ENCODE measurements at regions not wholly inside any gene's neighbourhood (a gene's known extent, or its start where the extent isn't known, plus 50 kb on each side); places are given as distances from the start of the nearest gene placed in this dataset.

DNA sequence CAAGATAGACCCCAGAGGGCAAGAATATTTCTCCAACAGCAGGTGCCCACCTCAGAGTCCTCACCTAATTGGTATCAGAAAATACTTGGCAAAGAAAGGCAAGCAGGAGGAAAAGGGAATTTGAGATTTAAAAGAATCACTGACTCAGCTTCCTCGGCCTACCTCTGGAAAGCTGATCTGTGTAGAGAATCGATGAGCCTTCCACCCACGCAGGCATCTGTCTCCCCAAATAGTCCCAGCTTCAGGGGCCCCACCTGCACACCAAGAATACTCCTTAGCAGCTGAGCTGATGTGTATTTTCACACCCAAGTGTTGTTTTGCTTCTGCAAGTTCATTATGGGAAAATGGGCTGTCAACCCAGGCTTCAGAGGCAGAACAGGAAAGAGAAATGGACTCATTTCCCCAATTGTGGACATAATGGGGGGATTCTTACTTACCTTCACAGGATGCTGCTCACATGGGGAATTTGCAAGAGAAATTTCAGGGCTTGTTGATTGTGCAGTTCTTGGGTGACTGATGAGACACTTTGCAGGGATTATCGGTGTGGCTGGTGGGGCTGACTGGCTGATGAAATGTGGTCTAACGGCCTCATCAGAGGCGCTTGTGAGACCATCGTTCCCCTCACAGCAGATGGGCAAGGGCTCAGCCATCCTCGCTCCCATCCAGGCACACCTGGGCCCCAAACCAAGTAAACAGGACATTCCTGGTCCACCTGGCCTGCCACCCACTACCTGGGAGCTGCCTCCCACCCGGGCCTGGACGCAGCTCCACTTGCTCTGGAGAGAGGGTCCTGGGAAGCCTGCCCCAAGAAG is 436.3 kb downstream of the PTPRU start:
- Histone ChIP-seq H3K4me1 (no peaks in the 10 kb centered on the region), H3K27me3 (peaks cover 0 to 2% of the 10 kb centered on the region in 2 donors), H3K27ac (no peak overlapping the region), H3K36me3 (no peaks in the 10 kb centered on the region), H3K9me3 (no peaks in the 10 kb centered on the region), H3K4me3 (no peak overlapping the region)
- TF ChIP-seq POLR2A (IDR thresholded peaks at IDR 0.05) (no peak), POLR2AphosphoS5 (IDR thresholded peaks at IDR 0.05) (no peak)
- intact Hi-C loops (cut with DNase I; ENCODE audit: low total_unique reads) = no loop called here
- DNase-seq (ENCODE audit: low spot score in 2 of 2) = peak in 1 of 2 donors; percentile 13

DNA sequence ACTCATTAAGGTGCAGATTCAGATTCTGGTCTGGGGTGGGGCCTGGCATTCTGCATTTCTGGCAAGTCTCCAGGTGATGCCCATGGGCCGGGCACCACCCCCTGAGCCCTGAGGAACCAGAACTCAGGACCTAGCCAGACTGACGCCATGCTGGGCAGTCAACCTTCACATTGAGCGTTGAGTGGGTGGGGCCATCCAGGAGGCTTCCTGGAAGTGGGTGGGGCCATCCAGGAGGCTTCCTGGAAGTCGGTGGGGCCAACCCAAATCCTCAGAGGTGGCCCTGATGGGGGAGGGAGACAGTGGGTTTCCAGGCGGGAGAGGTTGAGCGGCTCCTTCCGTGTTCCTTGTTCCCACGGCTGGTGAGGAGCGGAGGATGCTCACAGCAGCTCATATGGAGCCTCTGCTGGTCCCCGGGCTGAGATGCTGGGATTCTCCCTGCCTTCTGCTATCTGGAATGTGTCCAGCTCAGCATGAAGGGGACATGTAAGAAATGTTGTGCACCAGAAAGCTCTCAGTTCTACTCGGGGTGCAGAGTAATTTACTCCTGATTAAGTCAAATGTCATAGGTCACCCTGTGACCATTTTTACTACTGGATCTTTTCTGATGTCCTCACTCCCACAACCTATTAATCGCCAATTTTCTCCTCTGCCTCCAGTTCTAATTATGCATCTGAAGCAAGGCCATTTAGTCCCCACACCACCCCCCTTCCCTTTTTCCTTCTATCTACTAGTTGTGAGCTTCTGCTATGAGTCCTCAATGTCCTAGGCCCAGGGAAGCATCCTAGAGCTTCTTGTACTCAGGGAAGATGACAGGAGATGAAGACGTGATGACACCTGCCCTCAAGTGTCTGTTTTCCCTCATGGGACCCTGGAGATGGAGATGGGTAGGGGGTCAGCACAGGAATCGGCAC is 435.4 kb downstream of the PTPRU start:
- no peak overlapping the region for H3K4me3 ChIP-seq
- H3K9me3 ChIP-seq = no peaks in the 10 kb centered on the region
- no peaks in the 10 kb centered on the region for H3K4me1 ChIP-seq
- no peak for TF ChIP-seq POLR2AphosphoS5 (IDR thresholded peaks at IDR 0.05)
- TF ChIP-seq POLR2A (IDR thresholded peaks at IDR 0.05) = no peak
- TF ChIP-seq, protein P1, sequence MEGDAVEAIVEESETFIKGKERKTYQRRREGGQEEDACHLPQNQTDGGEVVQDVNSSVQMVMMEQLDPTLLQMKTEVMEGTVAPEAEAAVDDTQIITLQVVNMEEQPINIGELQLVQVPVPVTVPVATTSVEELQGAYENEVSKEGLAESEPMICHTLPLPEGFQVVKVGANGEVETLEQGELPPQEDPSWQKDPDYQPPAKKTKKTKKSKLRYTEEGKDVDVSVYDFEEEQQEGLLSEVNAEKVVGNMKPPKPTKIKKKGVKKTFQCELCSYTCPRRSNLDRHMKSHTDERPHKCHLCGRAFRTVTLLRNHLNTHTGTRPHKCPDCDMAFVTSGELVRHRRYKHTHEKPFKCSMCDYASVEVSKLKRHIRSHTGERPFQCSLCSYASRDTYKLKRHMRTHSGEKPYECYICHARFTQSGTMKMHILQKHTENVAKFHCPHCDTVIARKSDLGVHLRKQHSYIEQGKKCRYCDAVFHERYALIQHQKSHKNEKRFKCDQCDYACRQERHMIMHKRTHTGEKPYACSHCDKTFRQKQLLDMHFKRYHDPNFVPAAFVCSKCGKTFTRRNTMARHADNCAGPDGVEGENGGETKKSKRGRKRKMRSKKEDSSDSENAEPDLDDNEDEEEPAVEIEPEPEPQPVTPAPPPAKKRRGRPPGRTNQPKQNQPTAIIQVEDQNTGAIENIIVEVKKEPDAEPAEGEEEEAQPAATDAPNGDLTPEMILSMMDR (IDR thresholded peaks at IDR 0.05) = no peak
- intact Hi-C loops (cut with DNase I; ENCODE audit: low total_unique reads) = no loop called here
- no peaks in the 10 kb centered on the region for H3K36me3 ChIP-seq
- no peaks in the 10 kb centered on the region for H3K27me3 ChIP-seq
- no peak overlapping the region for H3K27ac ChIP-seq
- DNase-seq (ENCODE audit: low spot score in 2 of 2) = no peak

DNA sequence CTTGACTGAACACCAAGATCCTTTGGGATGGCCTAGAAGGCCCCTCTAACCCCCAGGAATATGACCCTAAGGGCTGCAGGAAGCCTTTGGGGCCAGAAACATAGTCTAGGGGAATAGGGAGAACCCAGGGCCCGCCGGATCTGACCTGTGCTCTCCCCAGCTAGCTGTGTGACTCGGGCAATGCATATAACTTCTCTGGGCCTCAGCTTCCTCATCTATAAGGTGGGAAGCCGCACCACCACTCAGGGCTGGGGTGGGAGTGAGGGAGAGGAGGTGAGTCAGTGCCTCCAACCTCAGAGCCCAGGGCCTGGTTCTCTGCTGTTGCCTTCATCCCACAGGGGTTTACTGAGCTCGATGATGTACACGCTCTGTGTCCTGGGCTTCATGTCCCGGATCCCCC is 434.4 kb downstream of the PTPRU start:
- intact Hi-C loops (cut with DNase I; ENCODE audit: low total_unique reads) = no loop called here
- Histone ChIP-seq H3K9me3 (no peaks in the 10 kb centered on the region), H3K27me3 (peaks cover 0 to under 1% of the 10 kb centered on the region in 2 donors), H3K4me3 (no peak overlapping the region), H3K27ac (no peak overlapping the region), H3K36me3 (no peaks in the 10 kb centered on the region), H3K4me1 (no peaks in the 10 kb centered on the region)
- TF ChIP-seq, protein P1 (IDR thresholded peaks at IDR 0.05) = no peak
- no peak for TF ChIP-seq POLR2A (IDR thresholded peaks at IDR 0.05)
- no peak for TF ChIP-seq POLR2AphosphoS5 (IDR thresholded peaks at IDR 0.05)
- no peak for DNase-seq (ENCODE audit: low spot score in 2 of 2)

DNA sequence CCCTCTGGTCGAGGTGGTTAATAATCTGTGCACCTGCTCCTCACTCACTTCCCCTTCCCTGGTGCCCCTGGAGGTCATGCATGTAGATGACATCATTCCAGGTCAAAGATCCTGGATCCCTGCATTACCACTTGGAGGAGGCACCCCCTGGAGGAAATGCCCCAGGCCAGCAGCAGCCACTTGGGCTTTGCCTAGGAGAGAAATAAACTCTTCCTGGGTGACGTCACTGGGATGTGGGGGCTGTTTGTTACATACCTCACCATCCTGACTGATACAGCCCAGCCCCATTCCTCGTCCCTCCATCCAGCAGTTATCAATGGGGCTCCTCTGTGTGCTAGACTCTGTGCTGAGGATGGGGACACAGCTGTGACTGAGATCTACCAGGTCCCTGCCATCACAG is 433.6 kb downstream of the PTPRU start:
- no peak for TF ChIP-seq POLR2A (IDR thresholded peaks at IDR 0.05)
- TF ChIP-seq, protein P1 (IDR thresholded peaks at IDR 0.05) = no peak
- no peak for TF ChIP-seq POLR2AphosphoS5 (IDR thresholded peaks at IDR 0.05)
- Histone ChIP-seq H3K27ac (no peak overlapping the region), H3K4me3 (no peak overlapping the region), H3K27me3 (peaks cover 0 to 2% of the 10 kb centered on the region in 2 donors), H3K9me3 (no peaks in the 10 kb centered on the region), H3K36me3 (no peaks in the 10 kb centered on the region), H3K4me1 (no peaks in the 10 kb centered on the region)
- DNase-seq (ENCODE audit: low spot score in 2 of 2) = no peak
- intact Hi-C loops (cut with DNase I; ENCODE audit: low total_unique reads) = no loop called here

DNA sequence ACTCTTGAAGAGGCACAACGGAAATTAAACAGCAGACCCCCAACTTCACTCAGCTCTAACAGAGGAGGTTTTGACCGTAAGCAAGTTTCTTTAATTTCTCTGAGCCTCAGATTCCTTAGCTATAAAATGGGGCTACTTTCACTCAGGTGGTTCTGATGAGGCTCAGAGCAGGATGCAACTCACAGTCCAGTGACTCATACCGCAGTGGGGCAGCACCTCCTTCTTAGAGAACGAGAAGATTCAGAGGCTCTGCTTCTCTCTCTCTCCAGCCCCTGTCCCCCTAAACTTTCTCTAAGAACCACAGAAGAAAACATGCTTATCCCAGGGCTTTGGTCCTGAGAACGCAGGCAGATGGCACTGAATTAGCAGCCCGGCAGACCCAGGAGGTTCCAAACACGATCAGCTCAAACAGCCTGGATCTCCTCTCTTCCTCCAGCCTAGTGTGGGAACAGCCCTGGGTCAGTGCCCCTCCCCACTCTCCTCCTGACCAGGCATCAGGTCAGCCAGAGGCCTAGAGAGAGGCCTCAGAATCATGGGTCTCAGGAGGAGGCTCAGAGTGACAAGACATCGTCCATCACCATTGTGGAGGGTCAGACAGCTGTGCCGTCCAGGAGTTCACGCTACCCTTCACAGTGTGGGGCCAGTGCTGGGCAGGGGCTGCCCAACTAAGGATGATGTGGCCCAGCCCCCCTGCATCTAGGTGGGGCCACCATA is 433.0 kb downstream of the PTPRU start:
- no peak overlapping the region for H3K27ac ChIP-seq
- intact Hi-C loops (cut with DNase I; ENCODE audit: low total_unique reads) = no loop called here
- no peaks in the 10 kb centered on the region for H3K36me3 ChIP-seq
- H3K27me3 ChIP-seq = peaks cover 0 to 2% of the 10 kb centered on the region in 2 donors
- DNase-seq (ENCODE audit: low spot score in 2 of 2) = peak in 1 of 2 donors; percentile 5
- H3K4me1 ChIP-seq = no peaks in the 10 kb centered on the region
- H3K9me3 ChIP-seq = no peaks in the 10 kb centered on the region
- TF ChIP-seq POLR2AphosphoS5 (IDR thresholded peaks at IDR 0.05) (no peak), POLR2A (IDR thresholded peaks at IDR 0.05) (no peak)
- TF ChIP-seq, protein P1 (IDR thresholded peaks at IDR 0.05) = no peak
- H3K4me3 ChIP-seq = no peak overlapping the region
